GM23338 (cell line): ENCODE measurements at regions not wholly inside any gene's neighbourhood (a gene's known extent, or its start where the extent isn't known, plus 50 kb on each side); places are given as distances from the start of the nearest gene placed in this dataset.

Experiments used
- CREB1 ChIP-seq: fragments of 250-450 bp; sonication (Bioruptor Pico); IDR thresholded peaks from 2 replicates; pipeline ENCODE4 v1.5.0; 2020; ENCODE audit warnings: low read depth, mild to moderate bottlenecking, moderate library complexity
- EZH2 ChIP-seq: fragments of 200-600 bp; sonication (generic); IDR thresholded peaks from one replicate; pipeline ENCODE4 v1.8.0; 2017; ENCODE audit warnings: antibody characterized with exemption, mild to moderate bottlenecking, low read depth; ENCODE audit not compliant: unreplicated experiment
- JUNB ChIP-seq: IDR thresholded peaks from one replicate; pipeline ENCODE4 v1.6.1; 2016; ENCODE audit warnings: antibody characterized with exemption; ENCODE audit not compliant: unreplicated experiment
- POLR2AphosphoS5 ChIP-seq: IDR thresholded peaks from 2 replicates; pipeline ENCODE4 v1.6.1; 2016; ENCODE audit warnings: antibody characterized with exemption, low read depth
- ZNF114 ChIP-seq: fragments of 250-450 bp; sonication (Bioruptor Pico); IDR thresholded peaks from 2 replicates; pipeline ENCODE4 v1.5.0; 2020; ENCODE audit warnings: mild to moderate bottlenecking, moderate library complexity
- TF ChIP-seq, protein P1 (sequence below), 2 experiments: fragments of 200-600 bp in 1 of 2; sonication (generic) in 1 of 2; conservative IDR thresholded peaks; 2 replicates each; pipeline versions ENCODE4 v1.5.1 to v1.6.1; 2016 to 2017; ENCODE audit warnings: antibody characterized with exemption in 2 of 2, low read depth in 2 of 2, mild to moderate bottlenecking in 2 of 2, moderate library complexity in 1 of 2
- TF ChIP-seq, protein P2 (sequence below): IDR thresholded peaks from one replicate; pipeline ENCODE4 v1.6.1; 2018; ENCODE audit warnings: antibody characterized with exemption; ENCODE audit not compliant: unreplicated experiment

DNA sequence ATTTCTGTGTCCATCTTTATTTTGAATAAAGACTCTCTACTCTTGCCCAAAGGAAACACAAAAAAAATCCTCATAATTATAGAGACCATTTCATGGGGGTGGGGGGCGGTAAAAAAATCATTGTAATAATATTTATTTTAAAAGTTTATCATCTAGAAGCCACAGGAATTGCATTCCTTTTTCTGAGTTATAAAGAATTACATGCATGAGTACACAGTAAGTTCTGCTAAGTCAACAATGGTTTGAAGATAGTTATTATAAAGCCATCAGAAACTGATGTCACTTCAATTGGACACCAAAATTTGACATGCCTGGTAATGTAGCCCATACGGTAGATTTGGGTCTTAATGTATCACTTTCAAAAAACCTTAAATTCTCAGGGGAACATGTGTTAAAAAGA lies 478.1 kb upstream of the NR5A2 start:
- no peak for TF ChIP-seq EZH2
- TF ChIP-seq, protein P1, sequence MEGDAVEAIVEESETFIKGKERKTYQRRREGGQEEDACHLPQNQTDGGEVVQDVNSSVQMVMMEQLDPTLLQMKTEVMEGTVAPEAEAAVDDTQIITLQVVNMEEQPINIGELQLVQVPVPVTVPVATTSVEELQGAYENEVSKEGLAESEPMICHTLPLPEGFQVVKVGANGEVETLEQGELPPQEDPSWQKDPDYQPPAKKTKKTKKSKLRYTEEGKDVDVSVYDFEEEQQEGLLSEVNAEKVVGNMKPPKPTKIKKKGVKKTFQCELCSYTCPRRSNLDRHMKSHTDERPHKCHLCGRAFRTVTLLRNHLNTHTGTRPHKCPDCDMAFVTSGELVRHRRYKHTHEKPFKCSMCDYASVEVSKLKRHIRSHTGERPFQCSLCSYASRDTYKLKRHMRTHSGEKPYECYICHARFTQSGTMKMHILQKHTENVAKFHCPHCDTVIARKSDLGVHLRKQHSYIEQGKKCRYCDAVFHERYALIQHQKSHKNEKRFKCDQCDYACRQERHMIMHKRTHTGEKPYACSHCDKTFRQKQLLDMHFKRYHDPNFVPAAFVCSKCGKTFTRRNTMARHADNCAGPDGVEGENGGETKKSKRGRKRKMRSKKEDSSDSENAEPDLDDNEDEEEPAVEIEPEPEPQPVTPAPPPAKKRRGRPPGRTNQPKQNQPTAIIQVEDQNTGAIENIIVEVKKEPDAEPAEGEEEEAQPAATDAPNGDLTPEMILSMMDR (conservative IDR thresholded peaks at IDR 0.05; ENCODE audit: low read depth in 2 of 2): no peak
- TF ChIP-seq CREB1 (CRISPR knock-in tag): no peak
- TF ChIP-seq, protein P2, sequence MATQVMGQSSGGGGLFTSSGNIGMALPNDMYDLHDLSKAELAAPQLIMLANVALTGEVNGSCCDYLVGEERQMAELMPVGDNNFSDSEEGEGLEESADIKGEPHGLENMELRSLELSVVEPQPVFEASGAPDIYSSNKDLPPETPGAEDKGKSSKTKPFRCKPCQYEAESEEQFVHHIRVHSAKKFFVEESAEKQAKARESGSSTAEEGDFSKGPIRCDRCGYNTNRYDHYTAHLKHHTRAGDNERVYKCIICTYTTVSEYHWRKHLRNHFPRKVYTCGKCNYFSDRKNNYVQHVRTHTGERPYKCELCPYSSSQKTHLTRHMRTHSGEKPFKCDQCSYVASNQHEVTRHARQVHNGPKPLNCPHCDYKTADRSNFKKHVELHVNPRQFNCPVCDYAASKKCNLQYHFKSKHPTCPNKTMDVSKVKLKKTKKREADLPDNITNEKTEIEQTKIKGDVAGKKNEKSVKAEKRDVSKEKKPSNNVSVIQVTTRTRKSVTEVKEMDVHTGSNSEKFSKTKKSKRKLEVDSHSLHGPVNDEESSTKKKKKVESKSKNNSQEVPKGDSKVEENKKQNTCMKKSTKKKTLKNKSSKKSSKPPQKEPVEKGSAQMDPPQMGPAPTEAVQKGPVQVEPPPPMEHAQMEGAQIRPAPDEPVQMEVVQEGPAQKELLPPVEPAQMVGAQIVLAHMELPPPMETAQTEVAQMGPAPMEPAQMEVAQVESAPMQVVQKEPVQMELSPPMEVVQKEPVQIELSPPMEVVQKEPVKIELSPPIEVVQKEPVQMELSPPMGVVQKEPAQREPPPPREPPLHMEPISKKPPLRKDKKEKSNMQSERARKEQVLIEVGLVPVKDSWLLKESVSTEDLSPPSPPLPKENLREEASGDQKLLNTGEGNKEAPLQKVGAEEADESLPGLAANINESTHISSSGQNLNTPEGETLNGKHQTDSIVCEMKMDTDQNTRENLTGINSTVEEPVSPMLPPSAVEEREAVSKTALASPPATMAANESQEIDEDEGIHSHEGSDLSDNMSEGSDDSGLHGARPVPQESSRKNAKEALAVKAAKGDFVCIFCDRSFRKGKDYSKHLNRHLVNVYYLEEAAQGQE: no peak
- TF ChIP-seq POLR2AphosphoS5: no peak
- no peak for TF ChIP-seq ZNF114 (CRISPR knock-in tag)
- no peak for TF ChIP-seq JUNB
